Gastroesophageal sphincter (tissue), 3 donors: ENCODE measurements at regions not wholly inside any gene's neighbourhood (a gene's known extent, or its start where the extent isn't known, plus 50 kb on each side); places are given as distances from the start of the nearest gene placed in this dataset.
"Not testable (repeated sequence)": the region's sequence is repeated elsewhere in the genome, so short reads cannot be mapped to it uniquely, and the experiment has no call there.

Experiments
- EP300 ChIP-seq: sonication (generic); formaldehyde crosslinking; IDR thresholded peaks from one replicate; pipeline ENCODE4 v1.6.1; 2017; ENCODE audit warnings: antibody characterized with exemption, mild to moderate bottlenecking
- POLR2A ChIP-seq, 2 donors: fragments of 450-650 bp; IDR thresholded peaks; one replicate each; pipeline ENCODE4 v1.6.1; 2017; ENCODE audit warnings: antibody characterized with exemption in 2 of 2, mild to moderate bottlenecking in 2 of 2, moderate library complexity in 1 of 2
- POLR2AphosphoS5 ChIP-seq: sonication (generic); formaldehyde crosslinking; IDR thresholded peaks from one replicate; pipeline ENCODE4 v1.6.1; 2017; ENCODE audit warnings: antibody characterized with exemption
- TF ChIP-seq, protein P1 (sequence below), 4 experiments: fragments of 200-600 bp in 2 of 4; fragments of 450-650 bp in 2 of 4; sonication (generic) in 1 of 4; IDR thresholded peaks; one replicate each; pipeline ENCODE4 v1.5.1; 2017 to 2019; ENCODE audit warnings: antibody characterized with exemption in 4 of 4, mild to moderate bottlenecking in 2 of 4, moderate library complexity in 2 of 4

DNA sequence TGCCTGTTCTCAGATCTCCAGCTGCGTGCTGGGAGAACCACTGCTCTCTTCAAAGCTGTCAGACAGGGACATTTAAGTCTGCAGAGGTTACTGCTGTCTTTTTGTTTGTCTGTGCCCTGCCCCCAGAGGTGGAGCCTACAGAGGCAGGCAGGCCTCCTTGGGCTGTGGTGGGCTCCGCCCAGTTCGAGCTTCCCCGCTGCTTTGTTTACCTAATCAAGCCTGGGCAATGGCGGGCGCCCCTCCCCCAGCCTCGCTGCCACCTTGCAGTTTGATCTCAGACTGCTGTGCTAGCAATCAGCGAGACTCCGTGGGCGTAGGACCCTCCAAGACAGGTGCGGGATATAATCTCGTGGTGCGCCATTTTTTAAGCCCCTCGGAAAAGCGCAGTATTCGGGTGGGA, 125.8 kb downstream of the ACTBL2 start:
- TF ChIP-seq, protein P1, sequence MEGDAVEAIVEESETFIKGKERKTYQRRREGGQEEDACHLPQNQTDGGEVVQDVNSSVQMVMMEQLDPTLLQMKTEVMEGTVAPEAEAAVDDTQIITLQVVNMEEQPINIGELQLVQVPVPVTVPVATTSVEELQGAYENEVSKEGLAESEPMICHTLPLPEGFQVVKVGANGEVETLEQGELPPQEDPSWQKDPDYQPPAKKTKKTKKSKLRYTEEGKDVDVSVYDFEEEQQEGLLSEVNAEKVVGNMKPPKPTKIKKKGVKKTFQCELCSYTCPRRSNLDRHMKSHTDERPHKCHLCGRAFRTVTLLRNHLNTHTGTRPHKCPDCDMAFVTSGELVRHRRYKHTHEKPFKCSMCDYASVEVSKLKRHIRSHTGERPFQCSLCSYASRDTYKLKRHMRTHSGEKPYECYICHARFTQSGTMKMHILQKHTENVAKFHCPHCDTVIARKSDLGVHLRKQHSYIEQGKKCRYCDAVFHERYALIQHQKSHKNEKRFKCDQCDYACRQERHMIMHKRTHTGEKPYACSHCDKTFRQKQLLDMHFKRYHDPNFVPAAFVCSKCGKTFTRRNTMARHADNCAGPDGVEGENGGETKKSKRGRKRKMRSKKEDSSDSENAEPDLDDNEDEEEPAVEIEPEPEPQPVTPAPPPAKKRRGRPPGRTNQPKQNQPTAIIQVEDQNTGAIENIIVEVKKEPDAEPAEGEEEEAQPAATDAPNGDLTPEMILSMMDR (IDR thresholded peaks at IDR 0.05), result not testable (repeated sequence)
- TF ChIP-seq POLR2A (IDR thresholded peaks at IDR 0.05); EP300; POLR2AphosphoS5: not testable (repeated sequence)
